Glutamatergic neuron (in vitro differentiated cells): ENCODE measurements at regions not wholly inside any gene's neighbourhood (a gene's known extent, or its start where the extent isn't known, plus 50 kb on each side); places are given as distances from the start of the nearest gene placed in this dataset.

Experiments
- DNase-seq: peaks from one replicate; pipeline ENCODE4 v3.0.0; 2022
- H3K27ac Mint-ChIP-seq: one replicate; pipeline ENCODE4 v1.8.0; 2020; ENCODE audit warnings: mild to moderate bottlenecking, mixed read lengths, inconsistent platforms; ENCODE audit not compliant: unreplicated experiment
- H3K27me3 Mint-ChIP-seq: one replicate; pipeline ENCODE4 v1.8.0; 2020; ENCODE audit warnings: mild to moderate bottlenecking, moderate library complexity, mixed read lengths, inconsistent platforms; ENCODE audit not compliant: unreplicated experiment
- H3K36me3 Mint-ChIP-seq: one replicate; pipeline ENCODE4 v1.8.0; 2020; ENCODE audit warnings: mild to moderate bottlenecking, mixed read lengths, inconsistent platforms; ENCODE audit not compliant: unreplicated experiment
- H3K4me1 Mint-ChIP-seq: one replicate; pipeline ENCODE4 v1.8.0; 2020; ENCODE audit warnings: mild to moderate bottlenecking, low read depth, mixed read lengths, inconsistent platforms; ENCODE audit not compliant: unreplicated experiment
- H3K4me3 Mint-ChIP-seq: one replicate; pipeline ENCODE4 v1.8.0; 2020; ENCODE audit warnings: mild to moderate bottlenecking, mixed read lengths, inconsistent platforms; ENCODE audit not compliant: unreplicated experiment
- H3K9me3 Mint-ChIP-seq: one replicate; pipeline ENCODE4 v1.8.0; 2020; ENCODE audit warnings: mild to moderate bottlenecking, moderate library complexity, mixed read lengths, inconsistent platforms; ENCODE audit not compliant: unreplicated experiment
- TF ChIP-seq, protein P1 (sequence below): fragments of 200-600 bp; sonication (generic); IDR thresholded peaks from one replicate; pipeline ENCODE4 v1.5.0; 2021; ENCODE audit not compliant: partially characterized antibody, unreplicated experiment

DNA sequence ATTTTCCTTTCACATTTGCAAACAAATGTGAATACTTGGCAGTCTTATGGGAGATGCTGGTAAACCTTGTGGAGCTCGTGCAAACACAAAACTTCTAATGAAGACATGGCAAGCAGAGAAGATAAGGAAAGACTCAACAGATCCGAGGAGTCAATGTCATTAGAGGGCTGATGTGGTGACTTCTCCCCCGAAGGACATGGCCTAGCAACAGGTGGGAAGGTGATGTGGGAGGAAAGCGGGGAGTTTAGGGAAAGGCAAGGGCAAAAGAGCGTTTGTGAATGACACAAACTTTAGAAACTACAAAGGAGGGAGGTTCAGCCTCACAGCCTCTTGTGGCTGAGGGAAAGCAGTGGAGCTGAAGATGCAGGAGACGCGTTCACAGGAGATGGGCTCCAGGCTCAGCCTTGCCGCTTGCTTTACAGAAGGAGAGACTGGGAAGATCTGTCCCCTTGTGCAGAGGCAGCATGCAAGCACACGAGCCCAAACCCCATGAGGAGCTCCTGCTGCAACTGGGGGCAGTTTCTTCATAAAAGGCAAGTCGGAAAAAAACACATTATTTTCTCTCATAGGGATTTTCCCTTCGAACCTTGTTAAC, 86.6 kb downstream of the SOWAHC start:
- TF ChIP-seq, protein P1, sequence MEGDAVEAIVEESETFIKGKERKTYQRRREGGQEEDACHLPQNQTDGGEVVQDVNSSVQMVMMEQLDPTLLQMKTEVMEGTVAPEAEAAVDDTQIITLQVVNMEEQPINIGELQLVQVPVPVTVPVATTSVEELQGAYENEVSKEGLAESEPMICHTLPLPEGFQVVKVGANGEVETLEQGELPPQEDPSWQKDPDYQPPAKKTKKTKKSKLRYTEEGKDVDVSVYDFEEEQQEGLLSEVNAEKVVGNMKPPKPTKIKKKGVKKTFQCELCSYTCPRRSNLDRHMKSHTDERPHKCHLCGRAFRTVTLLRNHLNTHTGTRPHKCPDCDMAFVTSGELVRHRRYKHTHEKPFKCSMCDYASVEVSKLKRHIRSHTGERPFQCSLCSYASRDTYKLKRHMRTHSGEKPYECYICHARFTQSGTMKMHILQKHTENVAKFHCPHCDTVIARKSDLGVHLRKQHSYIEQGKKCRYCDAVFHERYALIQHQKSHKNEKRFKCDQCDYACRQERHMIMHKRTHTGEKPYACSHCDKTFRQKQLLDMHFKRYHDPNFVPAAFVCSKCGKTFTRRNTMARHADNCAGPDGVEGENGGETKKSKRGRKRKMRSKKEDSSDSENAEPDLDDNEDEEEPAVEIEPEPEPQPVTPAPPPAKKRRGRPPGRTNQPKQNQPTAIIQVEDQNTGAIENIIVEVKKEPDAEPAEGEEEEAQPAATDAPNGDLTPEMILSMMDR = no peak
- no peak for DNase-seq

DNA sequence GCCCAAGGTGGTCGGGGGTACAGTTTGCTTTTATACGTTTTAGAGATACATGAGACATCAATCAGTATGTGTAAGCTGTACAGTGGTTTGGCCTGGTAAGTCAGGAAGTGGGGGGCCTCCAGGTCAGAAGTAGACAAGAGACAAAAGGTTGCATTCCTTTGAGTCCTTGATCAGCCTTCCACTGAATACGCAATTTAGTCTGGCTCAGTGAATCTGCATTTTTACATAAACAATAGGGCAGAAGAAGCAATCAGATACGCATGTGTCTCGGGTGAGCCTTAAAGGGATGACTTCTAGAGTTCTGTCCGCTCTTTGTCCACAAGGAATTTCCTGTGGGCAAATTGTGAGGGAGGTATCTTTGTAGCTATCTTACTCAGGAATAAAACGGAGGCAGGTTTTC, 87.2 kb downstream of the SOWAHC start:
- Mint-ChIP-seq H3K4me1 (no peaks in the 10 kb centered on the region), H3K9me3 (peaks cover under 1% of the 10 kb centered on the region), H3K36me3 (no peaks in the 10 kb centered on the region), H3K27ac (no peak overlapping the region), H3K4me3 (no peak overlapping the region), H3K27me3 (no peaks in the 10 kb centered on the region)
- TF ChIP-seq, protein P1 = no peak
- DNase-seq = no peak

More for the DNA sequence above, 86.6 kb downstream of the SOWAHC start:
- Mint-ChIP-seq H3K27ac (no peak overlapping the region), H3K27me3 (no peaks in the 10 kb centered on the region), H3K9me3 (no peaks in the 10 kb centered on the region), H3K4me1 (no peaks in the 10 kb centered on the region), H3K4me3 (no peak overlapping the region), H3K36me3 (no peaks in the 10 kb centered on the region)

DNA sequence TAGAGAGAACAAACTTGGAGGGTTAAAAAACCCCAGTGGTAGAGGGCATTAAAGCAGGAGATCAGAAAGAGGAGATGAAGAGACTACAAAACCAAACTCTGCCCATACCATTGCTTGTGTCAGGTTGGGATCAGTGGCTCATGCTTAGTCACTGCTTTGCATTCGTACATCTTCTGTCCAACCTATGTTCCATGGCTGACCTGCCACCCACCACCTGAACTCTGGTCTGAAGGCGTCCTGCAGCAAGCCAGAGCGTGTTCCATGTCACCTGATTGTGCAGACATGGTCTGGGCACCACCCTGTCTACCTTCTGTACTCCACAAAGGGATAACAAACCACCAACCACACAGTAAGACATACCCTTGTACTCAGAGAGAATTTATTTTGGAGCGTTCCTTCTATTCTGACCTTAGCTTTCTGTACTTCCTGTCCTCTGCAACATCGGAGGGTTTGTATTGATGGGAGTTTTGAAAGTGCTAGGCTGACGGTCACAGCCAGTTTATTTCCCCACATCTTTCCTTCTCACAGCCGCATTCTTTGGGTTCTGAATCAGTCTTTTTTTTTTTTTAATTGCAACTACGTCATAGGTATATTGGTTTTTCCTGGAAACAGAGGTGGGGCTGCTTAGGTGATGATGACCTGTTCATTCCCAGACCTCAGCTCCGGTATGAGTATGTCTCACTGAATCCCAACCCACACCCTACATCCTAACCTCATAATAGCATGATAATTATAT, 88.3 kb downstream of the SOWAHC start:
- Mint-ChIP-seq H3K4me3 (no peak overlapping the region), H3K4me1 (no peaks in the 10 kb centered on the region), H3K27ac (no peak overlapping the region), H3K36me3 (no peaks in the 10 kb centered on the region), H3K9me3 (peaks cover 2% of the 10 kb centered on the region), H3K27me3 (no peaks in the 10 kb centered on the region)
- no peak for DNase-seq
- TF ChIP-seq, protein P1 = no peak

DNA sequence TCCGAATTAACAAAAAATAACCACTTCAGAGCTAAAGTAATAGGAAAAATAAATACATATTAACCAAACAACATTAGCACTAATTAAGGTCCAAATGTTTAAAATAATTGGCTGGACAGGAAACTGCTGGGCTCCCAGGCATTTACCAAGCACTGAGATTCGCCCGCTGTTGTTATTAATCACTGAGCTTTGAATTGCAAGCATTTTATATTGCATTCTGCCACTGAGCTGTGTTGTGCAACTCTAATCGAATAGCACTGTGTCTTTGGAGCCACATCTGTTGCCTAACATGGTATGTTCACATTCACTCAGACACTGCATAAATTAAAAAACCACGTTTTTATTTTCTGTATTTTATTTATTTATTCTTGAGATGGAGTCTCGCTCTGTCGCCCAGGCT, 88.9 kb downstream of the SOWAHC start:
- no peak overlapping the region for H3K27ac Mint-ChIP-seq
- peaks cover 2% of the 10 kb centered on the region for H3K9me3 Mint-ChIP-seq
- H3K36me3 Mint-ChIP-seq = no peaks in the 10 kb centered on the region
- DNase-seq = no peak
- no peak overlapping the region for H3K4me3 Mint-ChIP-seq
- TF ChIP-seq, protein P1 = no peak
- H3K27me3 Mint-ChIP-seq = no peaks in the 10 kb centered on the region
- H3K4me1 Mint-ChIP-seq = no peaks in the 10 kb centered on the region

DNA sequence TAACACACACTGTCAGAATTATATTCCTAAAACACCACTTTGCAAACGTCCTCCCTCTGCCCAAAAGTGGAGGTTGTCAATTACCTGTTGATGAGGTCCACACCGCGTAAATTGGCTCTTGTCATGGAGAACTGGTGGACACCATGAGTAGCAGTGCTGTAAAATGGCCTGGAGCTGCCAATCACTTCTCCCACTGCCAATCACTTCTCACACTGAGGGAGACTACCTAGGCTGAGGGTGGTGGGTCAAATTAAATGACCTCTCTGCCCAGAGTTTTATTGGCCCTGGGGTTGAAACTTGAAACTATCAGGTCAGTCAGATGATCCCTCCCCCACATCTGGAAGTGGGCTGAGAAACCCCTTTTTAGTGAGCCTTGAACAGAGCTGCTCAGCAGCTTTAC, 89.6 kb downstream of the SOWAHC start:
- H3K36me3 Mint-ChIP-seq = no peaks in the 10 kb centered on the region
- TF ChIP-seq, protein P1 = no peak
- no peak overlapping the region for H3K4me3 Mint-ChIP-seq
- peaks cover 2% of the 10 kb centered on the region for H3K9me3 Mint-ChIP-seq
- no peak for DNase-seq
- H3K27ac Mint-ChIP-seq = no peak overlapping the region
- no peaks in the 10 kb centered on the region for H3K27me3 Mint-ChIP-seq
- no peaks in the 10 kb centered on the region for H3K4me1 Mint-ChIP-seq
